Tibial nerve (tissue), 4 donors: ENCODE measurements at regions not wholly inside any gene's neighbourhood (a gene's known extent, or its start where the extent isn't known, plus 50 kb on each side); places are given as distances from the start of the nearest gene placed in this dataset.
"Not testable (repeated sequence)": the region's sequence is repeated elsewhere in the genome, so short reads cannot be mapped to it uniquely, and the experiment has no call there.

ENCODE experiments used
- EP300 ChIP-seq, 2 donors: sonication (generic); formaldehyde crosslinking; IDR thresholded peaks; one replicate each; pipeline ENCODE4 v1.6.1; 2017; ENCODE audit warnings: antibody characterized with exemption in 2 of 2, mild to moderate bottlenecking in 1 of 2
- TF ChIP-seq, protein P1 (sequence below), 5 experiments: fragments of 200-600 bp in 3 of 5; fragments of 450-650 bp in 2 of 5; sonication (generic) in 3 of 5; IDR thresholded peaks; one replicate each; pipeline ENCODE4 v1.5.1; 2016 to 2019; ENCODE audit warnings: antibody characterized with exemption in 5 of 5, mild to moderate bottlenecking in 3 of 5, moderate library complexity in 2 of 5

DNA sequence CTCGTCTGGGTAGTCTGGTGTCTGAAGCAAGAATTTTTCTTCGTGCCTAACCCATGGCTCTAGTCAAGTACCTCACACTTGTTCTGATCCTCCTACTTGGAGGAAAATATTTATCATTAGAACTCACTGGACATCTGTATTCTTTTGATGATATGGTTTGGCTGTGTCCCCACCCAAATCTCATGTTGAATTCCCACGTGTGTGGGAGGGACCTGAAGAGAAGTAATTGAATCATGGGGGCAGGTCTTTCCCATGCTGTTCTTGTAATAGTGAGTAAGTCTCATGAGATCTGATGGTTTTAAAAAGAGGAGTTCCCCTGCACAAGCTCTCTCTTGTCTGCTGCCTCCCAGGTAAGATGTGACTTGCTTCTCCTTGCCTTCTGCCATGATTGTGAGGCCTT lies 137.7 kb upstream of the TSC22D2 start:
- TF ChIP-seq, protein P1, sequence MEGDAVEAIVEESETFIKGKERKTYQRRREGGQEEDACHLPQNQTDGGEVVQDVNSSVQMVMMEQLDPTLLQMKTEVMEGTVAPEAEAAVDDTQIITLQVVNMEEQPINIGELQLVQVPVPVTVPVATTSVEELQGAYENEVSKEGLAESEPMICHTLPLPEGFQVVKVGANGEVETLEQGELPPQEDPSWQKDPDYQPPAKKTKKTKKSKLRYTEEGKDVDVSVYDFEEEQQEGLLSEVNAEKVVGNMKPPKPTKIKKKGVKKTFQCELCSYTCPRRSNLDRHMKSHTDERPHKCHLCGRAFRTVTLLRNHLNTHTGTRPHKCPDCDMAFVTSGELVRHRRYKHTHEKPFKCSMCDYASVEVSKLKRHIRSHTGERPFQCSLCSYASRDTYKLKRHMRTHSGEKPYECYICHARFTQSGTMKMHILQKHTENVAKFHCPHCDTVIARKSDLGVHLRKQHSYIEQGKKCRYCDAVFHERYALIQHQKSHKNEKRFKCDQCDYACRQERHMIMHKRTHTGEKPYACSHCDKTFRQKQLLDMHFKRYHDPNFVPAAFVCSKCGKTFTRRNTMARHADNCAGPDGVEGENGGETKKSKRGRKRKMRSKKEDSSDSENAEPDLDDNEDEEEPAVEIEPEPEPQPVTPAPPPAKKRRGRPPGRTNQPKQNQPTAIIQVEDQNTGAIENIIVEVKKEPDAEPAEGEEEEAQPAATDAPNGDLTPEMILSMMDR (IDR thresholded peaks at IDR 0.05) = not testable (repeated sequence)
- not testable (repeated sequence) for TF ChIP-seq EP300 (IDR thresholded peaks at IDR 0.05)
